Panc1 (cell line): ENCODE measurements at regions not wholly inside any gene's neighbourhood (a gene's known extent, or its start where the extent isn't known, plus 50 kb on each side); places are given as distances from the start of the nearest gene placed in this dataset.

Source experiments
- CTCF ChIP-seq: fragments of 450-650 bp; IDR thresholded peaks from 2 replicates; pipeline ENCODE4 v1.5.1; 2017; ENCODE audit warnings: mild to moderate bottlenecking
- POLR2AphosphoS5 ChIP-seq: IDR thresholded peaks from 2 replicates; pipeline ENCODE4 v1.6.1; 2012; ENCODE audit warnings: mild to moderate bottlenecking, low read depth, low read length, moderate library complexity
- REST ChIP-seq, 2 experiments: IDR thresholded peaks; 2 replicates each; pipeline ENCODE4 v1.6.1; 2011 to 2012; ENCODE audit warnings: low read depth in 2 of 2, control low read depth in 1 of 2, low read length in 1 of 2, mild to moderate bottlenecking in 1 of 2, moderate library complexity in 1 of 2; ENCODE audit not compliant: insufficient read depth in 1 of 2
- SIN3A ChIP-seq: IDR thresholded peaks from 2 replicates; pipeline ENCODE4 v1.6.1; 2012; ENCODE audit warnings: low read depth, mild to moderate bottlenecking, low read length, moderate library complexity, borderline replicate concordance; ENCODE audit not compliant: insufficient read depth
- TCF7L2 ChIP-seq: IDR thresholded peaks from 2 replicates; pipeline ENCODE4 v1.6.1; 2011; ENCODE audit warnings: mild to moderate bottlenecking, low read depth, low read length, inconsistent platforms

- TF ChIP-seq CTCF, result no peak
- no peak for TF ChIP-seq POLR2AphosphoS5
- no peak for TF ChIP-seq SIN3A
- TF ChIP-seq REST (IDR thresholded peaks at IDR 0.05; ENCODE audit: insufficient read depth in 1 of 2, low read depth in 2 of 2, low read length in 1 of 2), result no peak
- no peak for TF ChIP-seq TCF7L2
Observed at GRCh38 chr13:104875038-104875754, 1660.3 kb downstream of the EFNB2 start.
